ENCODE measurements at regions not wholly inside any gene's neighbourhood (a gene's known extent, or its start where the extent isn't known, plus 50 kb on each side); places are given as distances from the start of the nearest gene placed in this dataset.

- ChIA-PET POLR2A (no interaction called here), CTCF (no interaction called here)
- peaks cover 49% of the 10 kb centered on the region for H3K4me1 Mint-ChIP-seq
- no peak overlapping the region for H3K4me3 Mint-ChIP-seq
- H3K27ac Mint-ChIP-seq = no peak overlapping the region
- H3K36me3 Mint-ChIP-seq = no peaks in the 10 kb centered on the region
- H3K9me3 Mint-ChIP-seq = peaks cover under 1% of the 10 kb centered on the region; the same call in 1 of the 2 replicates
- ATAC-seq (no peak), DNase-seq (ENCODE audit: low spot score) (no peak)
- no peaks in the 10 kb centered on the region for H3K27me3 Mint-ChIP-seq (ENCODE audit: low read depth)
- TF ChIP-seq ZNF512 (CRISPR knock-in tag; IDR thresholded peaks at IDR 0.05; ENCODE audit: borderline replicate concordance) (no peak), OVOL2 (CRISPR knock-in tag; IDR thresholded peaks at IDR 0.05; ENCODE audit: borderline replicate concordance) (no peak), HMGXB4 (CRISPR knock-in tag; IDR thresholded peaks at IDR 0.05) (no peak), RORB (CRISPR knock-in tag; IDR thresholded peaks at IDR 0.05) (no peak), FOXK1 (CRISPR knock-in tag; IDR thresholded peaks at IDR 0.05) (no peak), ZBTB21 (CRISPR knock-in tag; IDR thresholded peaks at IDR 0.05; ENCODE audit: borderline replicate concordance) (no peak), GTF2I (CRISPR knock-in tag; conservative IDR thresholded peaks at IDR 0.05) (no peak), RELA (CRISPR knock-in tag; IDR thresholded peaks at IDR 0.05; ENCODE audit: borderline replicate concordance) (no peak), AR (CRISPR knock-in tag; IDR thresholded peaks at IDR 0.05) (no peak), PRDM15 (CRISPR knock-in tag; IDR thresholded peaks at IDR 0.05) (no peak), MAX (CRISPR knock-in tag; IDR thresholded peaks at IDR 0.05) (no peak), CREM (CRISPR knock-in tag; IDR thresholded peaks at IDR 0.05) (no peak), NR3C1 (CRISPR knock-in tag; conservative IDR thresholded peaks at IDR 0.05; ENCODE audit: low read depth) (no peak), USF1 (CRISPR knock-in tag; IDR thresholded peaks at IDR 0.05) (no peak), NR1H2 (CRISPR knock-in tag; IDR thresholded peaks at IDR 0.05) (no peak), ETV6 (CRISPR knock-in tag; IDR thresholded peaks at IDR 0.05) (no peak), HMGA2 (CRISPR knock-in tag; IDR thresholded peaks at IDR 0.05) (no peak)
Observed at GRCh38 chr10:6741541-6741941, 161.5 kb upstream of the PRKCQ start.
